ENCODE measurements at regions not wholly inside any gene's neighbourhood (a gene's known extent, or its start where the extent isn't known, plus 50 kb on each side); places are given as distances from the start of the nearest gene placed in this dataset.

GRCh38 chr15:53328341-53328740, 431.1 kb downstream of the WDR72 start:
- Histone ChIP-seq H4K20me1 (ENCODE audit: insufficient read depth) (no peaks in the 10 kb centered on the region), H3K36me3 (replicated peaks in 1 of 2; ENCODE audit: control insufficient read depth in 1 of 2, insufficient read depth in 2 of 2, low read length in 1 of 2) (no peaks in the 10 kb centered on the region), H3K4me2 (no peak overlapping the region), H3F3A (replicated peaks; ENCODE audit: insufficient read depth) (no peaks in the 10 kb centered on the region), H2AFZ (ENCODE audit: low read depth) (no peak overlapping the region), H3K9ac (no peak overlapping the region), H3K79me2 (ENCODE audit: insufficient read depth) (no peaks in the 10 kb centered on the region), H3K27ac (ENCODE audit: low read depth in 2 of 2, low read length in 1 of 2) (no peak overlapping the region), H3K9me2 (no peaks in the 10 kb centered on the region), H3K27me3 (ENCODE audit: insufficient read depth) (no peaks in the 10 kb centered on the region), H3K4me1 (ENCODE audit: control insufficient read depth in 1 of 2, insufficient read depth in 2 of 2, low read depth in 1 of 2, low read length in 1 of 2) (no peaks in the 10 kb centered on the region), H3K4me3 (ENCODE audit: low read depth in 2 of 2, low read length in 1 of 2) (no peak overlapping the region), H3K9me3 (no peaks in the 10 kb centered on the region)
- ChIA-PET CTCF (no interaction called here), POLR2A (no interaction called here)
- 0% methylated on average over 1 of the region's 1 CpG for WGBS (ENCODE audit: low lambda C conversion rate)
- DNase-seq: no peak
- TF ChIP-seq NFIC (IDR thresholded peaks at IDR 0.05; ENCODE audit: borderline replicate concordance) (no peak), REST (IDR thresholded peaks at IDR 0.05; ENCODE audit: low read depth, low read length) (peak; percentile 88)

GRCh38 chr15:53324061-53324460, 435.4 kb downstream of the WDR72 start:
- Histone ChIP-seq H3K27me3 (ENCODE audit: insufficient read depth) (no peaks in the 10 kb centered on the region; the same call in 1 of the 2 replicates), H3K36me3 (replicated peaks in 1 of 2; ENCODE audit: control insufficient read depth in 1 of 2, insufficient read depth in 2 of 2, low read length in 1 of 2) (no peaks in the 10 kb centered on the region), H3K27ac (ENCODE audit: low read depth in 2 of 2, low read length in 1 of 2) (no peak overlapping the region), H4K20me1 (ENCODE audit: insufficient read depth) (no peaks in the 10 kb centered on the region), H3K9me3 (no peaks in the 10 kb centered on the region), H2AFZ (ENCODE audit: low read depth) (no peak overlapping the region), H3F3A (replicated peaks; ENCODE audit: insufficient read depth) (no peaks in the 10 kb centered on the region), H3K79me2 (ENCODE audit: insufficient read depth) (no peaks in the 10 kb centered on the region), H3K9me2 (no peaks in the 10 kb centered on the region), H3K4me2 (no peak overlapping the region), H3K4me3 (ENCODE audit: low read depth in 2 of 2, low read length in 1 of 2) (no peak overlapping the region), H3K4me1 (ENCODE audit: control insufficient read depth in 1 of 2, insufficient read depth in 2 of 2, low read depth in 1 of 2, low read length in 1 of 2) (no peaks in the 10 kb centered on the region), H3K9ac (no peak overlapping the region)
- TF ChIP-seq USF1 (IDR thresholded peaks at IDR 0.05; ENCODE audit: borderline replicate concordance, low read depth) (no peak), CHD2 (IDR thresholded peaks at IDR 0.05; ENCODE audit: low read length, partially characterized antibody) (no peak), USF2 (IDR thresholded peaks at IDR 0.05; ENCODE audit: borderline replicate concordance, low read depth, low read length) (no peak), RCOR1 (IDR thresholded peaks at IDR 0.05; ENCODE audit: low read length) (no peak), SIN3A (IDR thresholded peaks at IDR 0.05; ENCODE audit: borderline replicate concordance, low read depth, low read length) (no peak), RFX5 (IDR thresholded peaks at IDR 0.05; ENCODE audit: low read length) (no peak), TAF1 (IDR thresholded peaks at IDR 0.05; ENCODE audit: borderline replicate concordance, low read depth, low read length) (no peak), JUND (IDR thresholded peaks at IDR 0.05) (no peak)
- no peak for DNase-seq
- WGBS (ENCODE audit: low lambda C conversion rate): 16% methylated on average over 7 of the region's 7 CpGs
- POLR2A ChIA-PET: no interaction called here
- CTCF ChIA-PET: no interaction called here

Measured in SK-N-SH (cell line).